GM12878 (cell line): ENCODE measurements at regions not wholly inside any gene's neighbourhood (a gene's known extent, or its start where the extent isn't known, plus 50 kb on each side); places are given as distances from the start of the nearest gene placed in this dataset.

Experiments
- GABPA ChIP-seq: IDR thresholded peaks from 2 replicates; pipeline ENCODE4 v1.6.1; 2014; ENCODE audit warnings: antibody characterized with exemption, low read depth, mild to moderate bottlenecking, inconsistent platforms
- TF ChIP-seq, protein P1 (sequence below): fragments of 450-650 bp; IDR thresholded peaks from 2 replicates; pipeline ENCODE4 v1.6.1; 2018; ENCODE audit warnings: mild to moderate bottlenecking, low read depth, moderate library complexity; ENCODE audit not compliant: partially characterized antibody

DNA sequence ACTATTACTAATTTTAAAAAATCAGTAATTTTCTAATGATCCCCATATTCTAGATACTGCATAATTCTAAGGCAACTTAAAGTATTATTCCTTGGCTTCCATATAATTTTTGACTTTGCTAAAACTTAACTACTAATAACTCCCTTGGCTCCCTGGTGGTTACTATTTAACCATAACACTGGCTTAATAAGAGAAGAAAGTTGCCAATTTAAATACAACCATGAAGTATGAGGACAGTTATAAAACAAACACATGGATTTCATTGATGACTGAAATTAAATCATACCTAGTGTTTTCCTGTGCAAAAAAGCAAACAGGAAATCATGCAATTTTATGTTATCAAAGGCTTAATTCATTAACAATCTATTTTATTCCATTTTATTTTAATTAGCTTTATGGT is 1073.9 kb downstream of the GRM8 start:
- TF ChIP-seq GABPA, result no peak
- TF ChIP-seq, protein P1, sequence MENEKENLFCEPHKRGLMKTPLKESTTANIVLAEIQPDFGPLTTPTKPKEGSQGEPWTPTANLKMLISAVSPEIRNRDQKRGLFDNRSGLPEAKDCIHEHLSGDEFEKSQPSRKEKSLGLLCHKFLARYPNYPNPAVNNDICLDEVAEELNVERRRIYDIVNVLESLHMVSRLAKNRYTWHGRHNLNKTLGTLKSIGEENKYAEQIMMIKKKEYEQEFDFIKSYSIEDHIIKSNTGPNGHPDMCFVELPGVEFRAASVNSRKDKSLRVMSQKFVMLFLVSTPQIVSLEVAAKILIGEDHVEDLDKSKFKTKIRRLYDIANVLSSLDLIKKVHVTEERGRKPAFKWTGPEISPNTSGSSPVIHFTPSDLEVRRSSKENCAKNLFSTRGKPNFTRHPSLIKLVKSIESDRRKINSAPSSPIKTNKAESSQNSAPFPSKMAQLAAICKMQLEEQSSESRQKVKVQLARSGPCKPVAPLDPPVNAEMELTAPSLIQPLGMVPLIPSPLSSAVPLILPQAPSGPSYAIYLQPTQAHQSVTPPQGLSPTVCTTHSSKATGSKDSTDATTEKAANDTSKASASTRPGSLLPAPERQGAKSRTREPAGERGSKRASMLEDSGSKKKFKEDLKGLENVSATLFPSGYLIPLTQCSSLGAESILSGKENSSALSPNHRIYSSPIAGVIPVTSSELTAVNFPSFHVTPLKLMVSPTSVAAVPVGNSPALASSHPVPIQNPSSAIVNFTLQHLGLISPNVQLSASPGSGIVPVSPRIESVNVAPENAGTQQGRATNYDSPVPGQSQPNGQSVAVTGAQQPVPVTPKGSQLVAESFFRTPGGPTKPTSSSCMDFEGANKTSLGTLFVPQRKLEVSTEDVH, result no peak
